GM12878 (cell line): ENCODE measurements at regions not wholly inside any gene's neighbourhood (a gene's known extent, or its start where the extent isn't known, plus 50 kb on each side); places are given as distances from the start of the nearest gene placed in this dataset.

ENCODE experiments used
- ATAC-seq: fragments of 200-7000 bp; cut with Tn5 transposase; 3 replicates; pipeline ENCODE4 v1.9.1; 2020; ENCODE audit warnings: mild to moderate bottlenecking, moderate library complexity
- BruUV-seq: library from RNA; stranded (reverse); fragments of 400-500 nt; replicated peaks from 2 replicates; lab custom pipeline; 2021; lab: Mats Ljungman, UMichigan
- CTCF ChIA-PET: fragments of 300-600 bp; sonication (Branson Sonifier 250); formaldehyde crosslinking; extraction: SDS; loops from one replicate; lab custom pipeline; 2021; ENCODE audit warnings: inconsistent platforms; lab: Yijun Ruan, JAX
- POLR2A ChIA-PET: fragments of 350-600 bp; formaldehyde crosslinking; extraction: SDS; loops from one replicate; lab custom pipeline; 2021; ENCODE audit warnings: inconsistent platforms; lab: Charles Lee
- RAD21 ChIA-PET: fragments of 300-600 bp; sonication (Branson Sonifier 250); formaldehyde crosslinking; loops from one replicate; lab custom pipeline; 2023; ENCODE audit warnings: antibody characterized with exemption; ENCODE audit not compliant: unreplicated experiment; lab: Charles Lee
- SMC1A ChIA-PET: fragments of 300-600 bp; sonication (Branson Sonifier 250); formaldehyde crosslinking; loops from one replicate; lab custom pipeline; 2023; ENCODE audit not compliant: unreplicated experiment, uncharacterized antibody; lab: Charles Lee
- DNase-seq: peaks from one replicate; pipeline ENCODE4 v3.0.0-alpha.2; 2011; ENCODE audit warnings: low read depth, low spot score
- FAIRE-seq: peaks from 3 replicates; lab custom pipeline; 2011; peaks lifted over from hg19 to GRCh38; lab: Jason Lieb, UNC
- H2AFZ ChIP-seq: 2 replicates; pipeline ENCODE4 v1.6.0; 2011; ENCODE audit warnings: low read depth, low read length, control low read depth; ENCODE audit not compliant: control insufficient read depth
- H3K27ac ChIP-seq: 2 replicates; pipeline ENCODE4 v1.5.1; 2011; ENCODE audit warnings: control low read depth; ENCODE audit not compliant: control insufficient read depth, insufficient read depth
- H3K27me3 ChIP-seq, 2 experiments: replicated peaks in 1 of 2; 2 replicates each; pipeline versions ENCODE4 v1.6.0 to v1.6.1; 2011; ENCODE audit warnings: low read length in 1 of 2; ENCODE audit not compliant: control insufficient read depth in 2 of 2, insufficient read depth in 2 of 2
- H3K36me3 ChIP-seq, 2 experiments: 2 replicates each; pipeline ENCODE4 v1.5.1; 2011; ENCODE audit warnings: low read length in 1 of 2; ENCODE audit not compliant: control insufficient read depth in 2 of 2, insufficient read depth in 2 of 2
- H3K4me1 ChIP-seq: 2 replicates; pipeline ENCODE4 v1.6.1; 2011; ENCODE audit warnings: mild to moderate bottlenecking, low read length, moderate library complexity, mixed read lengths; ENCODE audit not compliant: control insufficient read depth, insufficient read depth
- H3K4me2 ChIP-seq: 2 replicates; pipeline ENCODE4 v1.6.0; 2011; ENCODE audit warnings: control low read depth; ENCODE audit not compliant: control insufficient read depth, insufficient read depth
- H3K4me3 ChIP-seq: fragments of 200-600 bp; sonication (generic); 2 replicates; pipeline ENCODE4 v1.5.1; 2016
- H3K79me2 ChIP-seq: 2 replicates; pipeline ENCODE4 v1.6.0; 2011; ENCODE audit warnings: low read length; ENCODE audit not compliant: control insufficient read depth, insufficient read depth
- H3K9ac ChIP-seq: 2 replicates; pipeline ENCODE4 v1.8.0; 2011; ENCODE audit warnings: low read length, control low read depth, mixed read lengths; ENCODE audit not compliant: control insufficient read depth, insufficient read depth
- H3K9me3 ChIP-seq: replicated peaks from 3 replicates; pipeline ENCODE4 v1.5.1; 2011; ENCODE audit warnings: mild to moderate bottlenecking, low read length; ENCODE audit not compliant: control insufficient read depth, insufficient read depth
- H4K20me1 ChIP-seq: 2 replicates; pipeline ENCODE4 v1.6.0; 2011; ENCODE audit not compliant: control insufficient read depth, insufficient read depth
- PBX3 ChIP-seq: IDR thresholded peaks from 2 replicates; pipeline ENCODE4 v1.6.1; 2011; ENCODE audit warnings: mild to moderate bottlenecking, low read depth, low read length, moderate library complexity; ENCODE audit not compliant: insufficient replicate concordance
- SP1 ChIP-seq: IDR thresholded peaks from one replicate; pipeline ENCODE4 v1.6.1; 2011; ENCODE audit warnings: low read depth, low read length
- SREBF1 ChIP-seq: IDR thresholded peaks from 2 replicates; pipeline ENCODE4 v1.6.1; 2012; ENCODE audit warnings: mild to moderate bottlenecking, low read length
- SREBF2 ChIP-seq: IDR thresholded peaks from 2 replicates; pipeline ENCODE4 v1.6.1; 2012; ENCODE audit warnings: mild to moderate bottlenecking, low read length
- USF1 ChIP-seq: IDR thresholded peaks from 2 replicates; pipeline ENCODE4 v1.6.1; 2011; ENCODE audit warnings: borderline replicate concordance, low read depth, mild to moderate bottlenecking, moderate library complexity, mixed read lengths, low read length; ENCODE audit not compliant: insufficient read depth; ENCODE audit errors: extremely low read length
- in situ Hi-C: fragments of 300-500 bp; cut with MboI; formaldehyde crosslinking; loops from 9 replicates; pipeline ENCODE4 v1.14.3; 2018; ENCODE audit warnings: mixed read lengths
- intact Hi-C: fragments of 100-400 bp; cut with micrococcal nuclease; formaldehyde crosslinking; loops from one replicate; pipeline ENCODE4 v1.14.2; 2022; ENCODE audit not compliant: unreplicated experiment

- FAIRE-seq = no peak
- Histone ChIP-seq H4K20me1 (no peaks in the 10 kb centered on the region), H3K4me1 (no peaks in the 10 kb centered on the region), H3K4me3 (no peak overlapping the region), H3K27me3 (peaks cover 2 to 3% of the 10 kb centered on the region in 2 experiments; a peak in 2 of 4 replicates), H3K79me2 (no peaks in the 10 kb centered on the region), H3K9me3 (no peaks in the 10 kb centered on the region), H3K27ac (no peak overlapping the region), H3K9ac (no peak overlapping the region), H2AFZ (no peak overlapping the region), H3K4me2 (no peak overlapping the region), H3K36me3 (no peaks in the 10 kb centered on the region)
- ChIA-PET RAD21 (no interaction called here), SMC1A (no interaction called here), POLR2A (no interaction called here), CTCF (no interaction called here)
- ATAC-seq = no peak
- intact Hi-C loops = no loop called here
- in situ Hi-C loops = no loop called here
- no TSS peak for BruUV-seq
- TF ChIP-seq PBX3 (no peak), SREBF2 (no peak), USF1 (no peak), SREBF1 (no peak), SP1 (no peak)
- DNase-seq = no peak
These were observed 75.9 kb upstream of the GHITM start for GRCh38 chr10:84063440-84063839.
